HepG2 (cell line): ENCODE measurements at regions not wholly inside any gene's neighbourhood (a gene's known extent, or its start where the extent isn't known, plus 50 kb on each side); places are given as distances from the start of the nearest gene placed in this dataset.

Source experiments
- ATAC-seq: fragments of 200-7000 bp; cut with Tn5 transposase; 3 replicates; pipeline ENCODE4 v1.9.1; 2020; ENCODE audit warnings: mild to moderate bottlenecking, moderate library complexity
- BruUV-seq: library from RNA; stranded (reverse); fragments of 400-500 nt; replicated peaks from 2 replicates; lab custom pipeline; 2021; lab: Mats Ljungman, UMichigan
- CTCF ChIA-PET: fragments of 300-600 bp; formaldehyde crosslinking; extraction: SDS; loops from one replicate; lab custom pipeline; 2021; ENCODE audit warnings: low total read pairs, inconsistent platforms, low intra/inter-chr PET ratio; lab: Yijun Ruan, JAX
- POLR2A ChIA-PET: fragments of 350-600 bp; sonication (Branson Sonifier 250); formaldehyde crosslinking; loops from one replicate; lab custom pipeline; 2020; ENCODE audit warnings: antibody characterized with exemption, inconsistent platforms; lab: Yijun Ruan, JAX
- DNase-seq: peaks from one replicate; pipeline ENCODE4 v3.0.0-alpha.2; 2015; ENCODE audit warnings: low spot score
- FAIRE-seq: peaks from 3 replicates; lab custom pipeline; 2011; peaks lifted over from hg19 to GRCh38; lab: Jason Lieb, UNC
- H2AFZ ChIP-seq: one replicate; pipeline ENCODE4 v1.6.1; 2011; ENCODE audit warnings: low read length, inconsistent platforms
- H3K27ac ChIP-seq: fragments of 300-600 bp; 3 replicates; pipeline ENCODE4 v1.8.0; 2011; ENCODE audit warnings: mixed run types, mild to moderate bottlenecking, mixed read lengths, low read length, inconsistent platforms; ENCODE audit not compliant: insufficient read depth; ENCODE audit errors: extremely low read length
- H3K27me3 ChIP-seq, 2 experiments: fragments of 200-600 bp in 1 of 2; 2 replicates in 1 of 2; 3 replicates in 1 of 2; pipeline versions ENCODE4 v1.6.0 to v1.8.0; 2011; ENCODE audit warnings: low read length in 2 of 2, mild to moderate bottlenecking in 2 of 2, moderate library complexity in 2 of 2, inconsistent platforms in 1 of 2; ENCODE audit not compliant: insufficient read depth in 2 of 2, control insufficient read depth in 1 of 2
- H3K36me3 ChIP-seq, 2 experiments: fragments of 200-600 bp in 1 of 2; replicated peaks in 1 of 2; 2 replicates in 1 of 2; 3 replicates in 1 of 2; pipeline versions ENCODE4 v1.5.1 to v1.8.0; 2011; ENCODE audit warnings: low read length in 2 of 2, inconsistent platforms in 1 of 2; ENCODE audit not compliant: insufficient read depth in 2 of 2, control insufficient read depth in 1 of 2
- H3K4me1 ChIP-seq: 2 replicates; pipeline ENCODE4 v1.5.1; 2012; ENCODE audit warnings: low read length, inconsistent platforms; ENCODE audit not compliant: insufficient read depth
- H3K4me2 ChIP-seq: 2 replicates; pipeline ENCODE4 v1.6.0; 2011; ENCODE audit warnings: low read depth, low read length, inconsistent platforms
- H3K4me3 ChIP-seq, 3 experiments: fragments of 200-600 bp in 1 of 3; sonication (generic), shearing (Covaris generic) in 1 of 3; replicated peaks in 1 of 3; 2 replicates each; pipeline ENCODE4 v1.5.1; 2011 to 2016; ENCODE audit warnings: low read length in 3 of 3, inconsistent platforms in 2 of 3, low read depth in 2 of 3, mild to moderate bottlenecking in 2 of 3, control low read depth in 1 of 3, mixed read lengths in 1 of 3; ENCODE audit not compliant: insufficient read depth in 1 of 3
- H3K79me2 ChIP-seq: one replicate; pipeline ENCODE4 v1.6.1; 2011; ENCODE audit warnings: low read length, inconsistent platforms; ENCODE audit not compliant: insufficient read depth
- H3K9ac ChIP-seq: 2 replicates; pipeline ENCODE4 v1.6.0; 2011; ENCODE audit warnings: mild to moderate bottlenecking, low read depth, low read length, inconsistent platforms; ENCODE audit not compliant: insufficient read depth
- H3K9me3 ChIP-seq: 2 replicates; pipeline ENCODE4 v1.5.1; 2012; ENCODE audit warnings: mild to moderate bottlenecking, low read length
- H4K20me1 ChIP-seq: 2 replicates; pipeline ENCODE4 v1.6.0; 2011; ENCODE audit warnings: inconsistent platforms, mild to moderate bottlenecking, low read length, moderate library complexity; ENCODE audit not compliant: insufficient read depth
- HDAC1 ChIP-seq: sonication (generic); formaldehyde crosslinking; IDR thresholded peaks from 2 replicates; pipeline ENCODE4 v1.5.1; 2020; ENCODE audit warnings: mild to moderate bottlenecking, missing genetic modification reagents
- HMG20B ChIP-seq: conservative IDR thresholded peaks from 2 replicates; pipeline ENCODE4 v1.6.1; 2016; ENCODE audit warnings: missing genetic modification reagents, missing compliant biosample characterization
- HNRNPL ChIP-seq: fragments of 200-400 bp; formaldehyde crosslinking; IDR thresholded peaks from 2 replicates; pipeline ENCODE4 v1.6.1; 2017; ENCODE audit warnings: mild to moderate bottlenecking, low read depth, low read length
- MTF2 ChIP-seq: sonication (generic); formaldehyde crosslinking; IDR thresholded peaks from 2 replicates; pipeline ENCODE4 v1.5.0; 2020; ENCODE audit warnings: missing genetic modification reagents, borderline replicate concordance
- MXD4 ChIP-seq: IDR thresholded peaks from 2 replicates; pipeline ENCODE4 v1.6.1; 2016; ENCODE audit warnings: mild to moderate bottlenecking, missing biosample characterization, missing genetic modification reagents
- PCBP1 ChIP-seq: fragments of 200-400 bp; formaldehyde crosslinking; IDR thresholded peaks from 2 replicates; pipeline ENCODE4 v1.6.1; 2017; ENCODE audit warnings: mild to moderate bottlenecking, low read depth, low read length, borderline replicate concordance
- ZBTB42 ChIP-seq: sonication (generic); formaldehyde crosslinking; IDR thresholded peaks from 2 replicates; pipeline ENCODE4 v1.5.0; 2020; ENCODE audit warnings: mild to moderate bottlenecking, missing genetic modification reagents
- ZNF343 ChIP-seq: sonication (generic); formaldehyde crosslinking; IDR thresholded peaks from 2 replicates; pipeline ENCODE4 v1.4.0; 2020; ENCODE audit warnings: mild to moderate bottlenecking, missing genetic modification reagents
- ZNF547 ChIP-seq: sonication (generic); formaldehyde crosslinking; IDR thresholded peaks from 2 replicates; pipeline ENCODE4 v1.5.1; 2020; ENCODE audit warnings: mild to moderate bottlenecking, missing genetic modification reagents
- ZNF746 ChIP-seq: sonication (generic); formaldehyde crosslinking; IDR thresholded peaks from 2 replicates; pipeline ENCODE4 v1.8.0; 2022; ENCODE audit warnings: mild to moderate bottlenecking, missing genetic modification reagents
- WGBS: methylation state at CpG from one replicate; pipeline ENCODE4 v1.1.6; 2017; ENCODE audit warnings: low lambda C conversion rate; 5-methylcytosine and 5-hydroxymethylcytosine counted together
- in situ Hi-C: cut with HindIII; loops from 2 replicates; pipeline ENCODE4 v1.10.0; 2017; ENCODE audit warnings: low pct_unique_long_range_greater_than_20kb; ENCODE audit not compliant: extremely low pct_ligation_motif_present
- intact Hi-C: fragments of 100-400 bp; cut with micrococcal nuclease; formaldehyde crosslinking; loops from one replicate; pipeline ENCODE4 v1.10.0; 2022; ENCODE audit not compliant: unreplicated experiment
- TF ChIP-seq, protein P1 (sequence below): sonication (generic); formaldehyde crosslinking; IDR thresholded peaks from 2 replicates; pipeline ENCODE4 v1.5.1; 2020; ENCODE audit warnings: mild to moderate bottlenecking, missing genetic modification reagents, borderline replicate concordance
- TF ChIP-seq, protein P2 (sequence below): sonication (generic); formaldehyde crosslinking; IDR thresholded peaks from 2 replicates; pipeline ENCODE4 v1.9.0; 2021; ENCODE audit warnings: missing genetic modification reagents, borderline replicate concordance
- TF ChIP-seq, protein P3 (sequence below): IDR thresholded peaks from 2 replicates; pipeline ENCODE4 v1.6.1; 2012; ENCODE audit warnings: inconsistent platforms
- TF ChIP-seq, protein P4 (sequence below): sonication (generic); formaldehyde crosslinking; IDR thresholded peaks from 2 replicates; pipeline ENCODE4 v1.4.0; 2020; ENCODE audit warnings: missing genetic modification reagents

DNA sequence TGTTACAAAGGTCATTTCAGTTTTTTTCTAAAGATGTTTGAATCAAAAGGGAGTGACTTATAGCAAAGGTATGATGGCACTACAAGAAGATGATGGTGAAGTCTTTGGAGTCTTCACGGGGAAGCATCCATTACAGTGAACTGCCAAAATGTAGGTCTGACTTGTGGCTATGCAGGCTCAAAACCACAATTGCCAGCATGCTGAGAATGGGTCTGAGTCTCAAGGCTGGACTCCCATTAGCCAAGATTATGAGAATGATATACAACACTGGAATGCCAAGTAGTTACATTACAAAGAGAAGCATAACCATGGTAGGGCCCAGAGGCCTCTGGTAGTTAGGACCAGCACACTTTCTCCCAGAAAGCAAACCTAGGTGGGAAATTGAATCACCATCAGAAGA is 194.2 kb downstream of the MTHFS start (continued):
- TF ChIP-seq, protein P1, sequence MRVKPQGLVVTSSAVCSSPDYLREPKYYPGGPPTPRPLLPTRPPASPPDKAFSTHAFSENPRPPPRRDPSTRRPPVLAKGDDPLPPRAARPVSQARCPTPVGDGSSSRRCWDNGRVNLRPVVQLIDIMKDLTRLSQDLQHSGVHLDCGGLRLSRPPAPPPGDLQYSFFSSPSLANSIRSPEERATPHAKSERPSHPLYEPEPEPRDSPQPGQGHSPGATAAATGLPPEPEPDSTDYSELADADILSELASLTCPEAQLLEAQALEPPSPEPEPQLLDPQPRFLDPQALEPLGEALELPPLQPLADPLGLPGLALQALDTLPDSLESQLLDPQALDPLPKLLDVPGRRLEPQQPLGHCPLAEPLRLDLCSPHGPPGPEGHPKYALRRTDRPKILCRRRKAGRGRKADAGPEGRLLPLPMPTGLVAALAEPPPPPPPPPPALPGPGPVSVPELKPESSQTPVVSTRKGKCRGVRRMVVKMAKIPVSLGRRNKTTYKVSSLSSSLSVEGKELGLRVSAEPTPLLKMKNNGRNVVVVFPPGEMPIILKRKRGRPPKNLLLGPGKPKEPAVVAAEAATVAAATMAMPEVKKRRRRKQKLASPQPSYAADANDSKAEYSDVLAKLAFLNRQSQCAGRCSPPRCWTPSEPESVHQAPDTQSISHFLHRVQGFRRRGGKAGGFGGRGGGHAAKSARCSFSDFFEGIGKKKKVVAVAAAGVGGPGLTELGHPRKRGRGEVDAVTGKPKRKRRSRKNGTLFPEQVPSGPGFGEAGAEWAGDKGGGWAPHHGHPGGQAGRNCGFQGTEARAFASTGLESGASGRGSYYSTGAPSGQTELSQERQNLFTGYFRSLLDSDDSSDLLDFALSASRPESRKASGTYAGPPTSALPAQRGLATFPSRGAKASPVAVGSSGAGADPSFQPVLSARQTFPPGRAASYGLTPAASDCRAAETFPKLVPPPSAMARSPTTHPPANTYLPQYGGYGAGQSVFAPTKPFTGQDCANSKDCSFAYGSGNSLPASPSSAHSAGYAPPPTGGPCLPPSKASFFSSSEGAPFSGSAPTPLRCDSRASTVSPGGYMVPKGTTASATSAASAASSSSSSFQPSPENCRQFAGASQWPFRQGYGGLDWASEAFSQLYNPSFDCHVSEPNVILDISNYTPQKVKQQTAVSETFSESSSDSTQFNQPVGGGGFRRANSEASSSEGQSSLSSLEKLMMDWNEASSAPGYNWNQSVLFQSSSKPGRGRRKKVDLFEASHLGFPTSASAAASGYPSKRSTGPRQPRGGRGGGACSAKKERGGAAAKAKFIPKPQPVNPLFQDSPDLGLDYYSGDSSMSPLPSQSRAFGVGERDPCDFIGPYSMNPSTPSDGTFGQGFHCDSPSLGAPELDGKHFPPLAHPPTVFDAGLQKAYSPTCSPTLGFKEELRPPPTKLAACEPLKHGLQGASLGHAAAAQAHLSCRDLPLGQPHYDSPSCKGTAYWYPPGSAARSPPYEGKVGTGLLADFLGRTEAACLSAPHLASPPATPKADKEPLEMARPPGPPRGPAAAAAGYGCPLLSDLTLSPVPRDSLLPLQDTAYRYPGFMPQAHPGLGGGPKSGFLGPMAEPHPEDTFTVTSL (CRISPR knock-in tag), result no peak
- no peak for TF ChIP-seq ZBTB42 (CRISPR knock-in tag)
- TF ChIP-seq, all 625 proteins: peak for 0

DNA sequence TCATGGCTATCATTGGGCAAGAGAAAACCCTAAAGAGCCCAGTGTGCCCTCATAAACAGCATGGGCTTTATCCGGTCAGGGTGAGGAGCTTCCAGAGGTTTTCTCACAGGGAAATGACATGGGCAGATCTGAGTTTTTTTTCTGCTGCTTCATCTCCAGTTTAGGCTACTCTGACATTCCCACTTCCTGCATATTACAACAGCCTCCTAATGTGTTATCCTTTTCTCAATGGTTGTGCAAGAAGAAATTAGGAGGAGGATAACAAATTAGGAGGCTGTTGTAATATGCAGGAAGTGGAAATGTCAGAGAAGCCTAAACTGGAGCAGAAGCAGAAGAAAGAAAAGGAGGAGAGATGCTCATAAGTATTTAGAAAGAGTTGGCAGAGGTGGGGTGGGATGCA is 175.6 kb downstream of the MTHFS start:
- intact Hi-C loops (no loop called here), in situ Hi-C loops (no loop called here)
- no peaks in the 10 kb centered on the region for H3K4me1 ChIP-seq
- no peak overlapping the region for H3K9ac ChIP-seq
- peaks cover 0 to 3% of the 10 kb centered on the region in 2 experiments; a peak in 2 of 5 replicates for H3K27me3 ChIP-seq
- H3K4me2 ChIP-seq, result no peak overlapping the region
- DNase-seq (no peak), ATAC-seq (no peak), FAIRE-seq (no peak)
- WGBS, result 20% methylated on average over 1 of the region's 1 CpG
- no peaks in the 10 kb centered on the region for H4K20me1 ChIP-seq
- ChIA-PET CTCF (no interaction called here), POLR2A (no interaction called here)
- BruUV-seq, result no TSS peak
- H3K27ac ChIP-seq, result no peak overlapping the region
- H3K36me3 ChIP-seq, result no peaks in the 10 kb centered on the region
- H3K79me2 ChIP-seq, result no peaks in the 10 kb centered on the region
- no peaks in the 10 kb centered on the region for H3K9me3 ChIP-seq
- H3K4me3 ChIP-seq, result no peak overlapping the region
- no peak overlapping the region for H2AFZ ChIP-seq
- no peak for TF ChIP-seq MXD4 (CRISPR knock-in tag)
- TF ChIP-seq ZNF343 (CRISPR knock-in tag), result no peak
- TF ChIP-seq ZNF746, result no peak
- no peak for TF ChIP-seq ZNF547 (CRISPR knock-in tag)
- TF ChIP-seq HDAC1 (CRISPR knock-in tag), result no peak
- TF ChIP-seq, protein P2, sequence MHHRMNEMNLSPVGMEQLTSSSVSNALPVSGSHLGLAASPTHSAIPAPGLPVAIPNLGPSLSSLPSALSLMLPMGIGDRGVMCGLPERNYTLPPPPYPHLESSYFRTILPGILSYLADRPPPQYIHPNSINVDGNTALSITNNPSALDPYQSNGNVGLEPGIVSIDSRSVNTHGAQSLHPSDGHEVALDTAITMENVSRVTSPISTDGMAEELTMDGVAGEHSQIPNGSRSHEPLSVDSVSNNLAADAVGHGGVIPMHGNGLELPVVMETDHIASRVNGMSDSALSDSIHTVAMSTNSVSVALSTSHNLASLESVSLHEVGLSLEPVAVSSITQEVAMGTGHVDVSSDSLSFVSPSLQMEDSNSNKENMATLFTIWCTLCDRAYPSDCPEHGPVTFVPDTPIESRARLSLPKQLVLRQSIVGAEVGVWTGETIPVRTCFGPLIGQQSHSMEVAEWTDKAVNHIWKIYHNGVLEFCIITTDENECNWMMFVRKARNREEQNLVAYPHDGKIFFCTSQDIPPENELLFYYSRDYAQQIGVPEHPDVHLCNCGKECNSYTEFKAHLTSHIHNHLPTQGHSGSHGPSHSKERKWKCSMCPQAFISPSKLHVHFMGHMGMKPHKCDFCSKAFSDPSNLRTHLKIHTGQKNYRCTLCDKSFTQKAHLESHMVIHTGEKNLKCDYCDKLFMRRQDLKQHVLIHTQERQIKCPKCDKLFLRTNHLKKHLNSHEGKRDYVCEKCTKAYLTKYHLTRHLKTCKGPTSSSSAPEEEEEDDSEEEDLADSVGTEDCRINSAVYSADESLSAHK, result no peak
- TF ChIP-seq, protein P3, sequence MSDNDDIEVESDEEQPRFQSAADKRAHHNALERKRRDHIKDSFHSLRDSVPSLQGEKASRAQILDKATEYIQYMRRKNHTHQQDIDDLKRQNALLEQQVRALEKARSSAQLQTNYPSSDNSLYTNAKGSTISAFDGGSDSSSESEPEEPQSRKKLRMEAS, result no peak
- TF ChIP-seq, protein P4, sequence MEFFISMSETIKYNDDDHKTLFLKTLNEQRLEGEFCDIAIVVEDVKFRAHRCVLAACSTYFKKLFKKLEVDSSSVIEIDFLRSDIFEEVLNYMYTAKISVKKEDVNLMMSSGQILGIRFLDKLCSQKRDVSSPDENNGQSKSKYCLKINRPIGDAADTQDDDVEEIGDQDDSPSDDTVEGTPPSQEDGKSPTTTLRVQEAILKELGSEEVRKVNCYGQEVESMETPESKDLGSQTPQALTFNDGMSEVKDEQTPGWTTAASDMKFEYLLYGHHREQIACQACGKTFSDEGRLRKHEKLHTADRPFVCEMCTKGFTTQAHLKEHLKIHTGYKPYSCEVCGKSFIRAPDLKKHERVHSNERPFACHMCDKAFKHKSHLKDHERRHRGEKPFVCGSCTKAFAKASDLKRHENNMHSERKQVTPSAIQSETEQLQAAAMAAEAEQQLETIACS (CRISPR knock-in tag), result no peak
- TF ChIP-seq HMG20B (CRISPR knock-in tag), result no peak
- no peak for TF ChIP-seq HNRNPL
- no peak for TF ChIP-seq PCBP1
- TF ChIP-seq MTF2 (CRISPR knock-in tag), result no peak
